Ovary (tissue), 7 donors: ENCODE measurements at regions not wholly inside any gene's neighbourhood (a gene's known extent, or its start where the extent isn't known, plus 50 kb on each side); places are given as distances from the start of the nearest gene placed in this dataset.

ENCODE experiments used
- DNase-seq, 5 donors: peaks; one replicate each; pipeline ENCODE4 v3.0.0-alpha.2; 2019 to 2020
- H3K27ac ChIP-seq, 2 donors: fragments of 200-600 bp; one replicate each; pipeline versions ENCODE4 v1.5.1 to v1.8.0; 2019 to 2022
- H3K27me3 ChIP-seq: fragments of 200-600 bp; one replicate; pipeline ENCODE4 v1.8.0; 2022
- H3K36me3 ChIP-seq: fragments of 200-600 bp; sonication (generic); one replicate; pipeline ENCODE4 v1.5.1; 2019
- H3K4me1 ChIP-seq: one replicate; pipeline ENCODE4 v1.8.1; 2013; ENCODE audit warnings: mild to moderate bottlenecking, moderate library complexity; ENCODE audit not compliant: insufficient read depth
- H3K4me3 ChIP-seq: fragments of 200-600 bp; sonication (generic); one replicate; pipeline ENCODE4 v1.5.1; 2017
- H3K9me3 ChIP-seq, 2 donors: fragments of 200-600 bp in 1 of 2; sonication (generic) in 1 of 2; one replicate each; pipeline versions ENCODE4 v1.5.1 to v1.8.1; 2013 to 2019; ENCODE audit warnings: mild to moderate bottlenecking in 1 of 2, moderate library complexity in 1 of 2
- EP300 ChIP-seq: sonication (generic); formaldehyde crosslinking; IDR thresholded peaks from one replicate; pipeline ENCODE4 v1.6.1; 2017; ENCODE audit warnings: antibody characterized with exemption
- POLR2A ChIP-seq: fragments of 450-650 bp; IDR thresholded peaks from one replicate; pipeline ENCODE4 v1.6.1; 2017; ENCODE audit warnings: antibody characterized with exemption, mild to moderate bottlenecking, moderate library complexity
- WGBS, 3 donors: extraction: QIAGEN DNeasy Blood & Tissue Kit in 1 of 3; methylation state at CpG; one replicate each; pipeline versions ENCODE4 v1.1.5 to v1.1.7; 2013 to 2017; 5-methylcytosine and 5-hydroxymethylcytosine counted together
- intact Hi-C, 4 donors: fragments of 100-400 bp; cut with DNase I; formaldehyde crosslinking; loops; one replicate each; pipeline versions ENCODE4 v1.11.0 to v1.15.1; 2022 to 2023
- TF ChIP-seq, protein P1 (sequence below), 3 donors: fragments of 450-650 bp in 2 of 3; fragments of 200-600 bp in 1 of 3; IDR thresholded peaks; one replicate each; pipeline versions ENCODE4 v1.5.1 to v1.8.0; 2016 to 2022; ENCODE audit warnings: antibody characterized with exemption in 3 of 3, mild to moderate bottlenecking in 1 of 3
- donor health status: DM: no; HTN: no; CAD: no; lungs with moderate emphysema.
- donor health status: DM: no; HTN: no; CAD: no.
- donor health status: Bipolar disorder and iron deficiency.
- donor health status: DM: no; HTN: no; CAD: no.
- donor health status: DM: yes; HTN: yes; CAD: no.

DNA sequence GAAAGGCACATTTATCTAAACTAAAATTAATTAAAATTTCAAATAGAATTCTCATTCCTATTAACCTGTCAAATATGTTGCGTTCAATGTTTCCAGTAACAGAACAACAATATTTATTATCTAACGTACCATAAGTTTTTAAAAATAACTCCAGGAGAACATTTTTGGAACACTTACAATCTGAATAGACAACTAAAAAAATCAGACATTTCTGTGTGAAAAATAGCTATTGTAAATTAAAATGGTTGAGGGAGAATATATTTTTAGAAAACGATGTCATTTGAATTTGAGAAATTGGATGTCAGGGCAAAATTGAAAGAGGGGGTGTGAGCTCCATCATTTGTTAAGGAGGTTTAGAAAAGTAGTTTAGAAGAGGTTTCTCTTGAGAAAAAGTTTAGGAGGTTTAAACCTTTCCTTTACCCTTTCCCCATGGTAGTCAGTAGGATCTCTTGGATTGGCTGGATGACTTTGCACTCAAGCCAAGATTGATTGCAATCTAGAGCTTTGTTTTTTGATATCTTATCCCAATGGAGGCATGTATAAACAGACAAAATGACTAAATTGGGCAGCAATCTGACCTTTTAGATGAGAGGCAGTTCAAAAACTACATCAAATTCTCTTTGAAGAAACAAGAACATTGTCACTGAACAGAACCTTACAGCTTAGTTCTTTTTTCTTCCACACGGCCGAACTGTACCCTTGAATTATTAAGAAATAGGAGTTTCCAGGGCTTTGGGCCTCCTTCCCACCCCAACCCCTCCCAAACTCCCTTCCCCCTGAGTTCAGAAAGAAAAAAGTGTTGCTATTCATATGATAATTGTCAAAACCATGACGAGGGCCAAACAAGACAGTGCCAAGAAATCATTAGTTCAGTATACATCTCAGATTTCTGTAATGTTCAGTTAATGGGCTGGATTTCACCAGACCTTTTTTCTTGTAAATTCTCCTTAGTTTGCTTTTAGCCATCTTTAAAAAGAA lies 79.7 kb upstream of the CDIN1 start:
- intact Hi-C loops, result no loop called here
- no peaks in the 10 kb centered on the region for H3K4me1 ChIP-seq
- no peak for TF ChIP-seq EP300
- no peak for TF ChIP-seq POLR2A
- H3K27me3 ChIP-seq, result no peaks in the 10 kb centered on the region
- no peak overlapping the region for H3K27ac ChIP-seq
- no peaks in the 10 kb centered on the region for H3K9me3 ChIP-seq
- H3K4me3 ChIP-seq, result no peak overlapping the region
- H3K36me3 ChIP-seq, result no peaks in the 10 kb centered on the region
- 67 to 85% (median 82%) methylated on average over 6 of the region's 6 CpGs for WGBS, 3 donors
- DNase-seq, result no peak

DNA sequence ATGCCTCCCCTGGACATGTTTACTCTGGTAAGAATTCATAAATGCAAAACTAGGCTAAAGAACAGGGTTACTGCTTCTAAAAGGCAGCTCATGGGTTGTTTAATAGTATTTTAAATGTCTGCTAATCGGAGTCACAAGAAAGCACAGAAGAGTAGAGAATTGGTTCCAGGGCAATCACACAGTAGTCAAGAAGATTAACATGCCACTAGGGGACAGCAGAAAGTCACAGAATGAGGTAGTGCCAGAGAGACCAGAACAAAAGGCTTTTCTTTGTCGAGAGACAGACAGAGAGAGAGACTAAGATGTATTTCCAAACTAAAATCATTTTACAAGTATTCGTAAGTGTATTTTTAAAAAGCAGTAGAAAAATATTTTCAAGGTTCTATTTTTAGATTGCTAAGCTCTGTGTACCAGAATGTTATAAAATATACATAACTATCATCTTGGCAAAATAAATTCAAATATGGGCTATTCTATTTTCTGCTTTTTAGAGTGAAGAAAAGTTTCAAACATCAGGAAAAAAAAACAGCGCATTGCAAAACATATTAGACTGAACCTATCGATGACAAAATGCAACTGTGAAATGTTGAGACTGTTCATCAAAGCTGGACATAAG lies 78.3 kb upstream of the CDIN1 start:
- TF ChIP-seq, protein P1, sequence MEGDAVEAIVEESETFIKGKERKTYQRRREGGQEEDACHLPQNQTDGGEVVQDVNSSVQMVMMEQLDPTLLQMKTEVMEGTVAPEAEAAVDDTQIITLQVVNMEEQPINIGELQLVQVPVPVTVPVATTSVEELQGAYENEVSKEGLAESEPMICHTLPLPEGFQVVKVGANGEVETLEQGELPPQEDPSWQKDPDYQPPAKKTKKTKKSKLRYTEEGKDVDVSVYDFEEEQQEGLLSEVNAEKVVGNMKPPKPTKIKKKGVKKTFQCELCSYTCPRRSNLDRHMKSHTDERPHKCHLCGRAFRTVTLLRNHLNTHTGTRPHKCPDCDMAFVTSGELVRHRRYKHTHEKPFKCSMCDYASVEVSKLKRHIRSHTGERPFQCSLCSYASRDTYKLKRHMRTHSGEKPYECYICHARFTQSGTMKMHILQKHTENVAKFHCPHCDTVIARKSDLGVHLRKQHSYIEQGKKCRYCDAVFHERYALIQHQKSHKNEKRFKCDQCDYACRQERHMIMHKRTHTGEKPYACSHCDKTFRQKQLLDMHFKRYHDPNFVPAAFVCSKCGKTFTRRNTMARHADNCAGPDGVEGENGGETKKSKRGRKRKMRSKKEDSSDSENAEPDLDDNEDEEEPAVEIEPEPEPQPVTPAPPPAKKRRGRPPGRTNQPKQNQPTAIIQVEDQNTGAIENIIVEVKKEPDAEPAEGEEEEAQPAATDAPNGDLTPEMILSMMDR (IDR thresholded peaks at IDR 0.05), result peak in 1 of 3 donors; percentile 26
- TF ChIP-seq EP300, result no peak
- Histone ChIP-seq H3K4me3 (no peak overlapping the region), H3K4me1 (no peaks in the 10 kb centered on the region), H3K27me3 (no peaks in the 10 kb centered on the region), H3K9me3 (no peaks in the 10 kb centered on the region), H3K36me3 (no peaks in the 10 kb centered on the region), H3K27ac (no peak overlapping the region)
- no peak for DNase-seq
- intact Hi-C loops, result no loop called here
- WGBS, 3 donors, result 20 to 26% (median 21%) methylated on average over 5 of the region's 5 CpGs

DNA sequence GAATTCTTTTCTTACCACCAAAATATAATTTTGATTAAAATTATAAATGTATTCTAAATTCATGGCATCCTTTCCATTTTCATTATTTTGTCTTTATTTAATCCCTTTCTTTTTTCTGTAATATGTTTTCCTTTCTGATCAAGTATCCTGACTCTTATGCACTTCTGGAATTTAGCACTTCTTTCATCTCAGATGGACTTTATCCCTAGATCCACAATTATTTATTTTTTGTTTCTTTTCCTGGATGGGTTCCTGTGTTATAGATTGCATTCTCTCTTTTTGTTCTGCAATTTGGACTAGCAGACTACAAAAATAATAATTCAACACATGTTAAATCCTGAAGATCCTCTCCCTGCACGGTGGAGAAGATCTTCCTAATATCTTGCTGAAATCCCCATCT lies 76.9 kb upstream of the CDIN1 start:
- no peak overlapping the region for H3K4me3 ChIP-seq
- DNase-seq, result no peak
- H3K9me3 ChIP-seq, result no peaks in the 10 kb centered on the region
- no peaks in the 10 kb centered on the region for H3K4me1 ChIP-seq
- no peaks in the 10 kb centered on the region for H3K36me3 ChIP-seq
- H3K27ac ChIP-seq, result no peak overlapping the region
- TF ChIP-seq, protein P1 (IDR thresholded peaks at IDR 0.05), result no peak
- TF ChIP-seq POLR2A (no peak), EP300 (no peak)
- H3K27me3 ChIP-seq, result no peaks in the 10 kb centered on the region
- 8 to 43% (median 17%) methylated on average over 1 of the region's 1 CpG for WGBS, 3 donors
- intact Hi-C loops, result no loop called here

DNA sequence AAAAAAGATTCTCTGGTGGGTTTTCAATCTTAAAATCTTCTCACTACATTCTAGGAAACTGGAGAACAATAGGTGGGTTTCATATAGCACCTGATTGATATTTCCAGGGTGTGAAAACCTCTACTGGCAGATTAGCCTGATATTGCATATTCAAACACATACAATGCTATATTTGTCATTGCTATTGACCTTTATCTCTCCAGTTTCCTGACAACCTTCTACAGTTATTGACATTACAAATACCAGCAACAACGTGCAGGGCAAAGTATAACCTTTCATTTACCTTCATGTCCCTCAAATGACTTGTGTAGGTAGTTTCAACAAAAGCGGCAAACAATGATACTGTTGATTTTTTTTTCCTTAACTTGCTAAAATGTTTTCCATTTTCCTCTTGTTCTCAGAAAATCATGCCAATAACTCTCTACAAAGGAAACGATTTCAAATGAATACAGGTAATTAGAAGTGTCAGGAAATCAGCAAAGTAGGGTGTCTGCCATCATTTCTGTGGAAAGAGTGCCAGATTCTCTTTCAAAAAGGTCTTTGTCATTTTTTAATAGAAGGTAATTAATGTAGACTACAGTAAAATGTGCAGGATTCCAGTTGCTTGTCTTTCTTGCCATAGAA lies 72.6 kb upstream of the CDIN1 start:
- Histone ChIP-seq H3K4me3 (no peak overlapping the region), H3K36me3 (no peaks in the 10 kb centered on the region), H3K27me3 (no peaks in the 10 kb centered on the region), H3K4me1 (no peaks in the 10 kb centered on the region), H3K27ac (no peak overlapping the region), H3K9me3 (no peaks in the 10 kb centered on the region)
- intact Hi-C loops, result no loop called here
- TF ChIP-seq EP300 (no peak), POLR2A (no peak)
- TF ChIP-seq, protein P1 (IDR thresholded peaks at IDR 0.05), result no peak
- DNase-seq, result no peak
- 63 to 77% (median 73%) methylated on average over 3 of the region's 3 CpGs for WGBS, 3 donors
